Activated CD4-positive, CD25-positive, alpha-beta regulatory T cell treated with anti-CD3 and anti-CD28 coated beads, Interleukin-2, amount 50 U/mL, for 16 hours (primary cell): ENCODE measurements at regions not wholly inside any gene's neighbourhood (a gene's known extent, or its start where the extent isn't known, plus 50 kb on each side); places are given as distances from the start of the nearest gene placed in this dataset.

Experiments used
- DNase-seq: peaks from one replicate; pipeline ENCODE4 v3.0.0-alpha.2; 2020; ENCODE audit warnings: low read depth, low spot score

DNA sequence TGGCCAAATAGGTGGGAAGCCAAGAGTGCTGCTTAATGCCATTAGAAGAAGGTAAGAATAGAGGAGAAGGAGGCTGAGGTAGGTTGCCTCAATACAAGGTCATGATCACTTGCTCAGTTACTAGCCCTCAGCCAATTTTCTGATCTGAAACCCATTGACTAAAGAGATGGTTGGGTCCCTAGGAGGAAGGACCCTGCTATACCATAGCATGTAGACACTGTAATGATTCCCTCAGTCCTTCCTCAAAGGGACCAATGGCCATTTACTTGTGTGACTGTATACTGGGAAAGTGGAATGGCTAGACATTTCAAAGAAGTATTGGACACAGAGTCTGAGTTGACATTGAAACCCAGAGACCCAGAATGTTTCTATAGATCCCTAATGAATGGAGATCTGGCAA lies 108.5 kb upstream of the MAP1B start:
- DNase-seq: no peak

DNA sequence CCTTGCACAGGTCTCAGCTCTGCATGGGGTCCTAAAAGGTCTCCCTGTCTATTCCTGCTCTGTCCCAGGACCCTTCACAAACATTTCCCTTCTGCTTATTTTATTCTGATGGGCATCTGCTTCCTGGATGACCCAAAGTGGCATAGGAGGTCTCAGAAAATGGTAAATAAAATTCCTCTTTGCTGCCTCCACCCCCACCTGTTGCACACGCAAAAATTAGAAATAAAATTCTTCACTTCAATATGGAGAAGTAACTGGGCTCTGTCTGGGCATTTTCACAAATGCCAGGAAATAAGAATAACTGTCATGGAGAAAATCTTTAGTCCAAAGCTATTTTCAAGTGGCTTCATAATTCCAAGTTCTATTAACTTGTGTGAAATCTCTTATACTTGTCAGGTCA lies 106.6 kb upstream of the MAP1B start:
- no peak for DNase-seq

DNA sequence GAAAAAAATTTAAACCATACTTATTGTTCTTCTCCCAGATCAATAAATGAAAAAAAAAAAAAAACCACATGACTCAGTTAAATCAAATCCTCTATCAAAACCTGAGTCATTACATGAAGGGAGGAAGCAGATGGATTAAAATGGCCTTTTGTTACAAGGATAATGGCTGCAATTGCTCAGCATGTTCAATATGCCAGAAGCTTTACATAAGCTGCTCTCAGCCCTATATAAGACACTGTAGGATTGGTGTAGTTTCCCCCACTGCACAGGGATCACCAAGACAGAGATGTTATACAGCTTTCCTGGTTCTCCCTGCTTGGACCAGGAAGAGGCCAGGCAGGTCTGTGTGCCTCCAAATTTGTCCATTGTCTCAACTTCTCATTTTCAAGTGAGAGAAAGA lies 101.6 kb upstream of the MAP1B start:
- no peak for DNase-seq

DNA sequence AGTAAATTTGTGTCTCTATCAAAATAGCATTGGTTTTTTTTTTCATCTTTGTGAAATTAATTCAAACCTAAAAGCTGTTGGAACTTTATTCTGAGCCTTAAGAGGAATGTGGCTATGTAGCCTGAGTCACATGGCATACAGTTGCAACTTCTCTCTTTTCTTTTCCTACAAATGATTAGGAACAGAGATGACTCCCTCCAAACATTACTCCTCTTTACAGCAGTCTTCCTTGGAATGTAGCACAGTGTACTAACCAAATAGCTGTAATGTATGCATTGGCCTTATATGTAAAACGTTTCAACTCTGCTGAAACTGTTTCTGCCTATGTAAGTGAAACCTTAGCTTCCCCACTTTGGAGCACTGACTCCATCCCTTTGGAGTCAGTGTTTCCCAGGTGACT lies 100.9 kb upstream of the MAP1B start:
- DNase-seq: no peak

DNA sequence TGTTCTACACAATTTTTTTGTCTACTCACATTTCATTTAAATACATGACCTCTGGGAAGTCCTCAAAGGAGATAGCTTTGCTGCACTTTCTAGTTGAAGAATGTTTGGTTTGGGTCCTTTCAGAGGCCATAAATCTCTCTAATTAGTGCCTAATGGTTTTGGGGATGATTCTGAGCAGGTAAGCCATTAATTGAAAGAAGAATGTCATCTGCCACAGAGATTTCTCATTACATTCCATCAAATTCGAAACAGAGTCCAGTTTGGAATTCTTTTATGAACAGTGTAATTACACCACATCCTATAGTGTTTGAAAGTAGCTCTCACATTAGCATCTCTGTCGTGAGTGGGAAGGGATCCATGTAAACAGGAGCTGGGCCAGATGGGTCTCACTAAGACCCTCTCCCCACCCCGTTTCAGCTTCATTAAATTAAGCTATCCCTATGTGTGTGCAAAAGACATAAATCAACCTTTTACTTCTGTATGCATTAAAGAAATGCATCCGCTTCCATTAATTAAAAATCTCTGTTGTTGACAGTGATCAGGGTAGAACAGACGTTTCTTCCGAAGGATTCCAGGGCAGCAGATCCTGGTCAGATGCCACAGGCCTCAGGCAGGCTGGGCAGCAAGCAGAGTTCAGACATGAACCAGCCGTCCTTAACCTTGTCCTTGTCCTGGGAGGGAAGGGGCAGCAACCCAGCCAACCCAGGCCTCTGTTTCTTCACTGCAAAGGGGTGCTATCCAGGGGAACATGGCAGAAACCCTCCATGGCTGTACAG lies 99.8 kb upstream of the MAP1B start:
- DNase-seq: no peak

DNA sequence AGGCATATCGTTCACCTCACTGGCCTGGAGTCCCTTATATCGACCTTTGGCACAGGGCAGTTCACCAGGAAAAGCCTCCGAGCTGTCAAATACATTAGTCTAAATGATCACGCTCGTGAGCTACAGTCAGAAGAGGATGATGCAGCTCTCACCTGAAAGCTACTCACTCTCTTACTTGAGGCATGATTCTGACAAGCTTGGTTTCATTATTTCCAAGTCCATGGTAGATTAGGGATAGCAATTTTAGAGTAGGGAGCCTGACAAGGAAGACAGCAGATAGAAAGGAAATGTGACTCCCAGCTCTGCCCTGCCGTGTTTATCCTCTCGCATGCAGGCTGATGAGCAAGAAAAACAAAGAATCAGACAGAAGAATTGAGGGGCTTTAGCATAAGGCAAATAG lies 98.0 kb upstream of the MAP1B start:
- DNase-seq: no peak

DNA sequence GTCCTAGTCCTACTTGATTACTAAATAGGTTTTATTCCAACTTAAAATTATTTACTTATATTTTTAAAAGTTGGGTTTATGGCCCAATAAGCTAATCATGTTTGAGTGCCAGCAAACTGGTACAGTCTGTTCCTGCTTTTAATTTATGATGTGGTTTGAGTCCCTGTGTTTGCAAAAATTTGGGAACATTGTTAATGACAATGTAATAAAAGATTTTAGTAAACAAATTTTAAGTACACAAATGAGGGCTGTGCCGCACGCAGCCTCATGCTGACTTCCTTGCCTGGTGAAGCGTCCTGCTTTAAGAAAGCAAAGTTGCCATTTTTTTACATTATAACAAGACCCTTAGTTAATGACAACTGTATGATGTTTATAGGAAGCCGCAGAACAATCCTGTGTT lies 96.8 kb upstream of the MAP1B start:
- no peak for DNase-seq

DNA sequence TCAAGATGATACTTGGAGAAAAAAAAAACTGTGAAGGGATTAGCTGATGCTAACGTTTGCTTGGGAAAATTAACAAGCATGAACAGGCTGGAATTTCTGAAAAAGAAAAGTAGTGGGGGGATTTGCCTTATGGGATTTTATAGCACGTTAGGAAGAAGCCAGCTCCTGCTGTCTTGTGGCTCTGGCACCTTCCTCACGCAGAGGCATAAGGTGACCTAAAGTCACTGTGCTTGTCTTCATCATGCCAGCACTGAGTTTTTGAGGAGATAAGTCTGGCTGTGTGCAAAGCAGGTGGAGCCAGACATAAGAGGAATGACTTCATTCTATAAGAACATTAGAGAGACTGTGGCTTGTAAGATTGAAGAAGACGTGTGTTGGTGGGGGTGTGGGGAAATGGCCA lies 94.4 kb upstream of the MAP1B start:
- no peak for DNase-seq

DNA sequence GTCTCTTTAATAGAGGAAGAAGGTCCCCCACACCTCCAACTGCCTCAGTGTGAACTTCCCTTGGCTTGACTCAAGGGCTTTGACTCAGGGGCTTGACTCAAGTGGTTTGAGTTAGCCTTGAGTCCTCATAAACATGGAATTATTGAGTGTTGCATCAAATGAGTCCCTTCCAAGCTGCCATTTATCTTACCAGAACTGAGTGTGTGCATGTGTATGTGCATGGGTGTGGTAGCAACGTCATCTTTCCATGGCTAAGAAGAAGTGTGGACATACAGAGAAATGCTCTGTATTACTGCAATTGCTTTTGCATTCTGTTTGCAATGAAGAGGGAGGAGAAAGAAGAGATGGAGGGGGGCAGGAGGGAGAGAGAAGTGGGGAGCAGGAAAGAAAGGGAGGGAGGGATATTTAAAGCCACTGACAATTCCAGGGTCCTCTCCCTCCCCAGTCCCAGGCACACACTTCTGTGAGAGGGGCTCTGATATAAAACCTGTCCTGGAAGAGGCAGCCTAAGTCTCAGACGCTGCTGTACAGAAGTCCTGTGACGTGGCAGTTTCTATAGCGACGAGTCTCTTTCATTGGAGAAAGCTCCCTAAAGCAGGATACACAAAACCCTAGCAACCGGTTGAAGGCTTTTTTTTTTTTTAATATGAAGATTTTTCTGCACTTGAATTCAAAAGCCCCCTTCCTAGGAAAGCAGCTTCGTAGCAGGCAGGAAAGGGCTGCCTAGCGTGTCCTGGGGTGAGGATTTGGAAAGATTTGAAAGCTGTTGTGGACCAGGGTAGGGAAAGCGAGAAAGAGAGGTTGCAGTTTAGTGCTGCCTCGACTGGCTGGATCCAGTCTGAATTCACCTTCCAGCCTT lies 93.3 kb upstream of the MAP1B start:
- DNase-seq: no peak

DNA sequence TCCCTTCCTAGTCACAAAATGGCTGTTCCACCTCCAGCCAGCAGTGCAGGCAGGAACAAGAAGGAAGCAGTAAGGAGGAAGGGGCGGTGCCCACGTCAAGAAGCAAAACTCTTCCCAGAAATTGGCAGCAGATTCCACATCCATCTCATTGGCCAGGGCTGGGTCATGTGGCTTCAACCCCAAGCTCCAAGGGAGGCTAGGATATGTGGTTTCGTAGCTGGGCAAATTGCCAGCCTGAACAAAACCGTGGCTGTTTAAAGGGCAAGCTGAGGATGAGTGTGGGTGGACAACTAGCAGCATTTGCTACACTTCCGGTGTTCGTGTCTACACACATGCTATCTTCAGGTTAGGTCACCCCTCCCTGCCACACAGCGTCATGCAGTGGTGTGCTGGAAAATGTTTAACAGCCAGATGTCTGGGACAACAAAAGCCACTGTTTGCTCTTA lies 92.1 kb upstream of the MAP1B start:
- no peak for DNase-seq

DNA sequence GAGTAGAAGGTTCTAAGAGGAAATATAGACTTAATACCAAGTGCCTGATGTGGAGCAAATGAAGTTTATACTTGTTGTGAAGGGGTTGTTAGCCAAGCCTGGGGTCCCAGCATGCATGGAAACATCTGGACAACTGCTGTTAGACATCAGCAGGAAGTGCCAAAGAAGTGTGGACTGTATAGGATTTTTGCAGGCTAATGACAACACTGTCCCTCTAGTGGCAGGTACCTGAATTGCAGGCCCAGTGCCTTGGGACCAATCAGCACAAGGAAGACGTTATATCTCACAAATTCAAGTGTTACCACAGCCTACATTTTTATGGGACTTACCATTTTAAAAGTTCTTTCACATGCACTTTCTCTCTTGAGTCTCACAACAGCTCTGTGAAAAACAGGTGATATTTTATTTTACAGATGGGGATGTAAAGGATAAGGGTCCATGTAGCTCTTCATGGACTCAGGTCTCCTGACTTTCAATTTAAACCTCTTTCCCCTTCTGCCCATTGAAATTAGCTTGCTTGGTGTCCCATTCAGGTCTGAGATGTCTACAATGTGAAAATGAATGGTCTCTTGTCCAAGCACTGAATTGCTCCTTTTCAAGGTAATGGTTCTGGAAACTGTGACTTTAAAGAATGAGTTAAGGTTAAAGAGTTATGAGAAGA lies 89.0 kb upstream of the MAP1B start:
- DNase-seq: peak; percentile 18

DNA sequence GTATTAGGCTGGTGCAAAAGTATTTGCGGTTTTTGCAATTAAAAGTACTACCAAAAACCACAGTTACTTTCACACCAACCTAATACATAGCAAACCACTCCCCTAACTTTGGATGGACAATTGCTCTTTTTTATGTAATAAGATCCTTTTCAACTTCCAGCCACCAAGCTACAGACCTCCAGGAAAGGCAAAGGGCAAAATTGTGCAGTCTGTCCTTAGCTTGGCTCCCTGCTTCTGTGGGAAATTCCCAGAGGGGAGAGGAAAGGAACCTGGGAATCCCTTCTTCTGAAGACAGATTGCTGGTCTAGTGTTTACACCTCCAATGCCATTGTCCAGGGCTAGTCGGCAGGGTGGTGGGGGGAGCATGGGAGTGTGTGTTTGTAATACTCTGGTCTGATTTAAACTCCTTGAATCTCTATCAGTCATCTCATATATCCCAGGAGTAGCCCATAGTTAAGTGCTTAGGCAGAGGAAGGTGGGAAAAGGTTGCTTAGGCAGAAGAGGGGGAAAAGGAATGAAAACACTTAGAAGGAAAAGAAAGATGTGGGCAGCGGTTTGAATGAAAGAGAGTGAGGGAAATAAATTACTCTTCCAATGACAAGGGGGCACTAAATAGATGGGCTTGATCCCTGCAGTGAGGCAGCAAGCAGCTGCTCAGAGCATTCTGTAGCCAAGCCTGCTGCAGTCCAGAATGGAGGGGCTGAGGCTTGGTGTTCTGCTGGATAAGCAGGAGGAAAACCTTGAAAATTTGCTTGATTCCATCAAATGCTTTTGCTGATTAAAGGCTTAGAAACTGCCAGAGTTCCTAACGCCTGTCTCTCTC lies 86.9 kb upstream of the MAP1B start:
- no peak for DNase-seq

DNA sequence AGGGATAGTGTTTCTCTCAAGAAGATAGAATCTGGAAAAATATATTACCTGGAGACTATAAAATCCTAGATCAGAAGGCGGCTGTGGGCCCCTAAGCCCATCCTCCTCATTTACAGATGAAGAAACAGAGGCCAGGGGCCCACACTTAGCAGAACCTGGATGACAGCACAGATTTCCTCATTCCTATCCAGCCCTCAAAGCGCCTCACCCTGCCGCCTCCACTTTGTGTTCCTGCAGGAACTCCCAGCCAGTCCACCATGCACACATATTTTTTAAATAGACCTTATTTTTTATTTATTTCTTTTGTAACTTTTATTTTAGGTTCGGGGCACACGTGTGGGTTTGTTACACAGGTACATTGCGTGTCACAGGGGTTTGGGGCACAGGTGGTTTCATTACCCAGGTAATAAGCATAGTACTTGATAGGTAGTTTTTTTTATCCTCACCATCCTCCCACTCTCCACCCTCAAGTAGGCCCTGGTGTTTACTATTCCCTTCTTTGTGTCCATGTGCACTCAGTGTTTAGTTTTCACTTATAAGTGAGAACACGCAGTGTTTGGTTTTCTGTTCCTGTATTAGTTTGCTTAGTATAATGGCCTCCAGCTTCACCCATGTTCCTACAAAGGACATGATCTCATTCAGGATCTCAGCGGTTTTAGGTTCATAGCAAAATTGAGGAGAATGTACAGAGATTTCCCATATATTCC lies 85.5 kb upstream of the MAP1B start:
- no peak for DNase-seq

DNA sequence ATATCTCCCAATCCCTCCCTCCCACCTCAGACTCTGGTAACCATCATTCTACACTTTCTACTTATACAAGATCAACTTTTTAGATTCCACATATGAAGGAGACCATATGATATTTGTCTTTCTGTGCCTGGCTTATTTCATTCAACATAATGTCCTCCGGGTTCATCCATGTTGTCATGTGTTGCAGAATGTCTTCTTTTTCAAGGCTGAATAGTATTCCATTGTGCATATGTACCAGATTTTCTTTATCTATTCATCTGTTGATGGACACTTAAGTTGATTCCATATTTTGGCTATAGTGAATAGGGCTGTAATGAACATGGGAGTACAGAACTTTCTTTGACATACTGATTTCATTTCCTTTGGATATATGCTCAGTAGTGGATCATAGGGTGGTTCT lies 78.9 kb upstream of the MAP1B start:
- DNase-seq: no peak

DNA sequence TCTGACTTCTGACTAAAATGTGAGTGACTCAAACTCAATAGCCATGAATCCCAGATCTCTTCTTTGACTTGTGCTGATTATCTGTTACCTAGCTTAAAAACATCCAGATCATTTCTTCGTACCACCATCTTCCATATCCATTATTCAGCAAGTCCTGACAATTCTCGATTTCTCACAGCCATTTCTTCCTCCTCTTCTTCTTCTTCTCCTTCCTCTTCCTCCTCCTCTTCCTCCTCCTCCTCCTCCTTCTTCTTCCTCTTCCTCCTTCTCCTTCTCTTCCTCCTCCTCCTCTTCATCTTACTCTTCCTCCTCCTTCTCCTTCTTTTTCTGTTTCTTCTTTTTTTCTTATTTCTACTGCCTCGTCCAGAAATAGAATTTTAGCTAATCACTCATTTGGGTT lies 77.0 kb upstream of the MAP1B start:
- no peak for DNase-seq

DNA sequence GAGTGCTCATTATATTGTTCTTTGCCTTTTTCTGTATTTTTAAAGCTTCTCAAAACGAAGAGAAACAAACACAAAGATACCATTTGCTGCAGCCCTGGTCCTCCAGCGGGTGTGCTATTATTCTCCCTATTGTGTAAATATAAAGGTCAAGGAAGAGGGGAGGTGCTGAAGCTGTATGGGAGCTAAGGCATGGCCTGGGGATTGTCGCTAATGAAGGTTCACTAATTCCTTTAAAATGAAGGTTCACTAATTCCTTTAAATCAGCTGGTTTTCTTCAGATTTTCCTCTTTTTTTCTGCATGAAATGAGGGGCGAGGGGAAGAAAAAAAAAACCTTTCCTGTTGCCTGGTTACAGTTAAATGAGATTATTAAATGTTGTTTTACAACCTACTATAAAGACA lies 74.5 kb upstream of the MAP1B start:
- no peak for DNase-seq

DNA sequence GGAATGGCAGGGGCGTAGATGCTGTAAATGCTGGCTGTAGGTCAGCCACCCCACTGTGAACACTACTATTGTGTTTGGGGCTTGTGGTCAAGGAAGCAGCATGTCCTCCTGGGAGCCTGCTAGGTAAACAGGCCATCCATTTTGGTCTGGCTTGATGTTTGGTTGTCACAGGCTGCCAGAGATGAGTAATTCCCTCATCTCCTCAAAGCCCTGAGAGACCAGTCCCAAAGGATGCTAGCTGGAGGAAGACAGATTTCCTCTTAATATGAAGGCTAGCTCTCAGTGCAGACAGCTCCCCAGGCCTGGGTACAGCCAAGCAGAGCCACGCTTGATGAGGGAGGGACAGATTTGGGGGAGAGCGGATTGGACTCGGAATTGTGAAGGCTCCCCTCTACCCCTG lies 72.5 kb upstream of the MAP1B start:
- no peak for DNase-seq

DNA sequence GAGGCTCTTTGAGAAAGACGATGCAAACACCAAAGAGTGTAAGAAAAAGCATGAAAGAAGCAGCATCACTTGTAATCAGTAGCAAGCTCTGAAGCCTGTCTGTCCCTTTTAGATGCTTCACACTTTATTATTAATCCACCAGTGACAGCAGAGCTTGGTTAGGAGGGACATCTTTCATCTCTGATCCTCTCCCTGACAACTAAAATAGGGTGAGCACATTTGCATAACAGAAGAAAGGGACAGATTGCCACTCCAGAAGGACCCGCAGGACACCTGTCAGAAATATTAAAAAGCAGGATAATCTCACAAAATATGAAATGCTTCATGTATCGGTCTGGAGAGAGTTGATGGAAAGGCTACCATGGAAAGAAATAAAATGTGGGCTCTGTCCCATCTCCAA lies 71.4 kb upstream of the MAP1B start:
- no peak for DNase-seq

DNA sequence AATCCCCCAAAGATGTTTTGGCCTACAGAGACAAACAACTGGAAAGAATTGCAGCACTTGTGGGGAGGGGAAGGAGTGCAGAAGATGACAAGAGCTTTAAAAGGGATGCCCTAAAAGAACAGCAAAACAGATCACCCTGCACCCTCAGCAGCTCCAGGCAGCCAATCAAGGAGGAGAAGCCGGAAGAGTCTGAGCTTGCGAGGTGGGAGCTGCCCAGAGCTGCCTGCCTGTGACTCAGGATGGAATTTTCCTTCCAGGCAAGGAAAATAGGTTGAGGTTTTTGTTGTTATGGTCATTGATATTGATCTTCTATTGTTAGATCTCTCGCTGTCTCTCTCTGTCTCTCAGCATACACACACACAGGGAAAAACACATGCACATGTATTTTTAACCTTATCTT lies 70.3 kb upstream of the MAP1B start:
- no peak for DNase-seq

DNA sequence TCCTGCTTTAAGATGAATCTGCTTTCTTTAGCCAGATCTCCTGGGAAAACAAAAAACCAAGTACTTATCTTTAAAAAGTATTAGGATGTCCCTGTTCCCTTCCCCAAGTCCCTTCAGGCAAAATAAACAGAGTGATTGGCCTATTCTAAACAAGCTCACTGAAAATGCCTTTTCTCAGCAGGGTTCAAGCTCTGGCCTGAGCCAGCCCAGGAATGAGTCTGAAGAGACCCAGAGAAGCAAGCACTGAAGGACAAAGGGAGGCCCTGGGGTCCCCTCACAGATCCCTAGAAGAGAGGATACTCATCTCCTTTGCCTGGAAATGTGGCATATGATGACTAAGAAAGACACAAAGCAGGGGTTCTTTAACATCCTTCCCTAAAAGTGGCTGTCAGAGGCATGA lies 66.8 kb upstream of the MAP1B start:
- DNase-seq: no peak

DNA sequence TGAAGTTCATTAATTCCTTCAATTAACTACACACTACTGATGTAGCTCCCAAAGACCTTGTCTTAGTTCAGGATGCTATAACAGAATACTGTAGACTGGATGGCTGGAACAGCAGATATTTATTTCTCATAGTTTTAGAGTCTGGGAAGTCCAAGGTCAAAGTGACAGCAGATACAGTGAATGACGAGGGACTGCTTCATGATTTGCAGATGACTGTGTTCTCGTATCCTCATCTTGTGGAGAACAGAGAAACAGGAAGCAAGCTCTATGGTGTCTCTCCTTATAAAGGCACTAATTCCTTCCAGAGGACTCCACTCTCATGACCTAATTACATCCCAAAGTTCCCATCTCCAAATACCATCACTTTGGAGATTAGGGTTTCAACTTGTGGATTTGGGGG lies 65.6 kb upstream of the MAP1B start:
- no peak for DNase-seq
